Frontal cortex (tissue), 3 donors: ENCODE measurements at regions not wholly inside any gene's neighbourhood (a gene's known extent, or its start where the extent isn't known, plus 50 kb on each side); places are given as distances from the start of the nearest gene placed in this dataset.

Source experiments
- DNase-seq, 2 donors: peaks; one replicate each; pipeline ENCODE4 v3.0.0; 2012; ENCODE audit warnings: low spot score in 2 of 2
- FAIRE-seq: peaks from 2 replicates; lab custom pipeline; 2012; peaks lifted over from hg19 to GRCh38; lab: Jason Lieb, UNC
- donor health status: control.
- donor health status: control.
- donor health status: control.

DNA sequence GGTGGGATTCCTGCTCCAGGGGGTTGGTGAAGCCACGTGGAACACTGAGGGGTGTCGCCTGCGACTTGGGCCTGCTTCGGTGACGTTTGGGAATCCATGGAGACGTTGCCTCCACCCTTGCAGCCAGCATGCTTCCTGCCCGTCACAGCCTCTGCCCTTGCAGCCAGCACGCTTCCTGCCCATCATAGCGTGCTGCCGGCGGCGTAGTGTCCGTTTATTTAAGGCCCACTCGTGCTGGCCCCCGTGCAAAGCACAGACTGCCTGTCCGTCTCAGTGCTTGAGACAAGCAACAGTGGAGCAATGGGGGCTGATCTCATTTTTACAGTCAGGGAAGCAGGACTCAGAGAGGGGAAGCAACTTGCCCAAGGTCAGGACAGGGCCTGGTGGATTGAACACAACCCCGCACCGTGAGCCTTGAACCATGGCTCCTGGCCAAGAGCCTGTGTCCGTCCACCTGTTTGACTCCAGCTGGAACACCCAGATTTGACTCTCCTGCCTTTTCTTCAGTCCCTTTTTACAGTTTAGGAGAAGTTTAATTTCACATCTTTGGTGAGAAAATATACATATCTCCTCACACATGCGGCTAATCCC lies 149.6 kb downstream of the TEX29 start:
- DNase-seq (no peak), FAIRE-seq (no peak)

DNA sequence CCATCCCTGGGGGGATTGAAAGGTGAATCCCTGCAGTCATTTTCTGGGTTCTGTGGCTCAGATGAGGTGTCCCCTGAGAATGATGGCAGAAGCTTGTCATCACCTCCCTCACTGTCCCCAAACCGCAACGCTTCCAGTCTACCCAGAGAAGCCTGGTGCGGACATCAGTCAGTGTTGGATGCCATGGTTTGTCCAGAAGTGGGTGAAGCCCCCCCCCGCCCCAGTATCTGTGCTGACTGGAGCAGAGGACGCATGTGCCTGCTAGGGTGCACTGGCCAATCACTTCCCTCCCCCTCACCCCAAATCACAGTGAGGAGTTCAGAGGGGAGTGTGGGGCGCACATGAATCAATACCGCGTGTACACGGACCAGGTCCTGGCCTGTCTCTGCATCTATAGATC lies 150.5 kb downstream of the TEX29 start:
- FAIRE-seq, result no peak
- DNase-seq, result no peak

DNA sequence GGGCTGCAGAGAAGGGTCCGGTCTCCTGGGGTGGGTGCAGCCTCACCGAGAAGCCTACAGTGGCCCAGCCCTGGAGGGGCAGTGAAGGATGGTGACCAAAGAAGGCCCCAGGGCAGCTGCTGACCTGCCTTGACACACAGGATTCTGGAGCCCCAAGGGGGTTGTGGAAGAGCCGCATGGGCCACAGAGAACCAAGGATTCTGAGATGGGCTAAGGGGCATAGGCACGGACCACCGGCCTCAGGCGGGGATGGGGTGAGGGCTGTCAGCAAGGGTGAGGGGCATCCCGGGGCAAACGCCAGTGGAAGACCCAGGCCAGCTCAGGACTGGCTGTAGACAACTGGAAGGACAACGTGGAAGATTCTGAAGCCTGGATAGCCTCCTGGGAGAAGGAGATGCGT lies 151.6 kb downstream of the TEX29 start:
- DNase-seq, result no peak
- no peak for FAIRE-seq

DNA sequence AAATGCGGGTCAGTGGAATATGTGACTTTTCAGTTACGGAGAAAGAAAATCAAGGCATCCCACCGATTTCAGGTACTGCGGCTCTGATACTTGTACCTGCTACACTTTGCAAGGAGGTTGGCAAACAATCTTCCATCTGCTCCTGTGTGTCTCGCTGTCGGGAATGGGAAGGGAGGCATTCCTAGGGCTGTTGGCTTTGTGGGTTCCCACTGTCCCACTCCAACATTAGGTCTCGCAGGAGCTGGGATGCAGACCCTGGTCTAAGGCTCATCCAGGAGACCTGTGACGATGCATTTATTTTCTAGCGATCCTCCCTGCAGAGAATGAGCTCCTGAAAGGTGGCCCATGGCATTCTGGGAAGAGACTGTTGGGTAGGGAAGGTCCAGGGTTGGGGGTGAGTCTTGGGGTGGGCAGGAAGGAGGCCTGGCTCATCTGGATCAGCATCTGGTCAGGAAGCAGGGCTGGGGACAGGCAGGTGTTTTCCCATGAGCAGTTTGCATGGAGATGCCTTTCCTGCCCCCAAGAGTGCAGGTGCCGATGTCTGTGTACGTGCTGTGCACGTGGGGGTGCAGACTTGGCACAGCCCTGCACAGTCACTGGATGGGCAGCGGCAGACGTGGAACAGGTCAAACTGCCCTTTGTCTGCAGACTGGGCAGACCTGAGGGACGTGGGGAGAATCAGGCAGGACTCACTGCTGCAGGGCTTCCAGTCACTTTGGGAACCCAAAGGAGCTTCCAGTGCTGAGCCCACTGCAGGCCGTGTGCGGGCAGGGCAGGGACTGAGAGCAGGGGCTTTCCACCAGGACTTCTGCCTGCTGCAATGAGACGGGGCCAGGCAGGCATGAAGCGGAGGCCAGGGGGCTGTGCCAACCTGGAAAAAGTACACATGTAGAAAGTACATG lies 152.4 kb downstream of the TEX29 start:
- DNase-seq (no peak), FAIRE-seq (no peak)

DNA sequence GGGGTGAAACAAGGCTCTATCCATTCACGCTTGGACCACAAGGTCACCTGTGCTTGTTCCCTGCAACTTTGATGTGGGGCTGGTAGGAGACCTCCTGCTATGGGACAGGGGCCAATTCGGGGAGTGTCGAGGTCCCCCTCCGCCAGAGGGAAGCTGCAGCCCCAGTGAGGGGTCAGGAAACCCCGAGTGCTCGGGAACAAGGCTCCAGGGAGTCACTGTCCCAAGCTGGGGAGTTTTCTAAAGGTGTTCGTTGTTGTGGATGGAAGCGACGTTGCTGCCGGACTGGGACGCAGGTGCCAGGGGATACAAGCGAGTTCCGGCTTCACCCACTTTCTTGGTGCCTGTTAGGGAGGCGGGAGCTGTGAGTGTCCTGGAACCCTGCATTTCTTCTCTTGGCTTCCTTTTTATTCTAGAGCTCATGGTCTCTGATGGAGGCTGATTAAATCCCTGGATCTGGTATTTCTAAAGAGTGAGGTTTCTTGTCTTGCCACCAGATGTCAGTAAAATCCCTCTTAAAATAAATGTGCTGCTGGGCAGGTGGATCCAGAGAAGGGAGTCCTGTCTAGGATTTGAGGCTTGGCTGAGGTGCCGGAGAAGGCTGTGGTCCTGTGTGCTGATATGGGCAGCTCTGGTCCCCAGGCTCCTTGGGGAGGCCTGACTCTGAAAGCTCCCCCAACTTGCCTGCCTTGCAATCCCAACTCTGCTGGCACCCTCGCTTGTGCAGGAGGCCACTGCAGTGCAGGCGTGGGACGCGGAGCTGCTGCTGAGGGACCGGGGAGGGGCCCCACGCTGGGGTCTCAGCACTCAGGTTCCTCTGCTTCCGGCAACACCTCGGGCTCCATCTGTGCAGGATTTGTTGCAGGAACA lies 153.9 kb downstream of the TEX29 start:
- peak; percentile 54 to 81 for DNase-seq

DNA sequence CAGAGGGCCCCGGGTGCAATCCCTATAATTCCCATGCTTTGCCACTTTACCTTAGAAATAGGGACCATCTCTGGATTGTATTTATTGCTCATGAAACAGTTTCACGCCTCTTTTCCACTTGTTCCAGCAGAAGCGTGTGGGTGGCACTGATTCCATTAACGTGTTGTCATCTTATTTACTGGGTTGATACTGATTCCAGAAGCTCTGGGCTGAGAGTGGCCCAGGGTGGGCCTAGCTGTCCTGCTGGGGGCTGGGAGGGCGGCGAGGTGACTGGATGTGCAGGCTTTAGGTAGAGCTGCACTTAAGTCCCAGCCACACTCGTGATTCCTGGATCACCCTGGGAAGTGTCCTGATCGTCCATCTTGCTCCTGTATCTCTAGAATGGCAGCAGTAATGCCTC lies 155.0 kb downstream of the TEX29 start:
- FAIRE-seq (no peak), DNase-seq (no peak)

More for the DNA sequence above, 153.9 kb downstream of the TEX29 start:
- no peak for FAIRE-seq

DNA sequence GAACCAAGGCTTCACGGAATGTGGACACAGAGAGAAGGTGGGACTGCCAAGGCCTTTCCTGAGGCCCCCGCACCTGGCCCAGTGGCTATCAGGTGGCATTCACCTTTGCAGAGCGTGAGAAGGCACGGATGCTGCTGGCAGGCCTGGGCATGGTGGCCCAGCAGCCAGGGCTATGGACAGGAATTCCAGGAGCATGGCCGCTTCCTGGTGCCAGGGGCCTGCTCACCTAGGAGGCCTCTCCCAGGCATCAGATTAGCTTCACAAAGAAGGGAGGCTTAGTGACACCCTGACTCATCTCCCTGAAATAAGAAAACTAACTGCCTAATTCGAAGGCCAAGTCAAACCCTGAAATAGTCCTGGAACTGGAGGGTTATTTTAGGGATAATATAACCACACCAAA lies 155.8 kb downstream of the TEX29 start:
- DNase-seq (no peak), FAIRE-seq (no peak)

DNA sequence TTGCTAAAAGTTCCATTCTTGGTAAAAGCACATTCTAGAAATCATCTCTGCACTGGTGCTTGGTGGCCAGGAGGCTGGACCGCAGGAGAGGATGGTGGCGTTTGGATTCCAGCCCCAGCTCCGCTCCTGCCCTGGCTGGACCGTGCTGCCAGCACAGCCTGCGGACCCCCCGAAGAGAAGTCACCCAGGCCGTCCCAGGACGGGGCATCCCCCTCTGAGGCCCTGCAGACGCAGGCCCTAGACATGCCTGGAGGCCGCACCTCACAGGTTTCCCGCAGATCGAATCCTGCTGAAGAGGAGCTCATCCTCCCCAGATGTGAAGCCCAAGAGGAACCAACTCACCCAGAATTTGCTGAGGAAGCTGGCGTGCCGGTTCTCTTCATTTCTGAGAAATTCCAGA lies 159.0 kb downstream of the TEX29 start:
- DNase-seq (no peak), FAIRE-seq (no peak)

DNA sequence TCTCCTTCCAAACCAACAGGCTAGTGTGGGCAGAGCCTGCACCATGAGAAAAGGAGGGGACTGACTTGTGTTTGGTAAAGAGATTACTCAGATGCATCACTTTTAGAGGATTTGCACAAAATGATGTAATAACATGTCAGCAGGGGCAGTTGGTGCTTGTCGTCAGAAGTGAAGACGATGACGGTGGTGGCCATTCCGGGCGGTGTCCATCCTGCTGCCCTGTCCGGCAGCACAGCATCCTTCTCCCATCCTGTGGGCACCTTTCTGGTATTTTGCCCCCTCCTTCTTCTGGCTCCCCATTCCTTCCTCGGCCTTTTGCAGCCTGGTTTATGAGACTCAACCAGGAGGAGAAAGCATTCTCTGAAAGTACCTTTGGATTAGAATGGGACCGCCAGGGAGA lies 160.1 kb downstream of the TEX29 start:
- FAIRE-seq, result no peak

DNA sequence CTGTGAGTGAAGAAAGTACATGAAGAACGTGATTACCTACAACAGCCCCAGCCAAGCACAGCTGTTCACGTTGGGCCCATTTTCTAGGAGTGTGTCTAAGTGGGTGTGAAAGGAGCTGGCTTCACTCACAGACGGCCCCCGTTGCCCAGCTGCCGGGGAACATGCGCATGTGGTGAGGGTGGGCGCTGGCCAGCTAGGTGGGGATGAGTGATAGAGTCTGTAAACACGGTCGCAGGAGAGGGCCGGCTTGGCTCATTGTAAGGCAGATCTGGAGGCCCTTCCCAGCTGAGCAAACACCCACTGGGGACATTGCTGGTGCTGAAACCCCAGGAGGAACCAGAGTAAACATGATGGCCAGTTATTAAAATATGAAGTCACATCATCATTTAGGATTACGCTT lies 160.5 kb downstream of the TEX29 start:
- no peak for DNase-seq
- FAIRE-seq, result no peak

More for the DNA sequence above, 160.1 kb downstream of the TEX29 start:
- no peak for DNase-seq

DNA sequence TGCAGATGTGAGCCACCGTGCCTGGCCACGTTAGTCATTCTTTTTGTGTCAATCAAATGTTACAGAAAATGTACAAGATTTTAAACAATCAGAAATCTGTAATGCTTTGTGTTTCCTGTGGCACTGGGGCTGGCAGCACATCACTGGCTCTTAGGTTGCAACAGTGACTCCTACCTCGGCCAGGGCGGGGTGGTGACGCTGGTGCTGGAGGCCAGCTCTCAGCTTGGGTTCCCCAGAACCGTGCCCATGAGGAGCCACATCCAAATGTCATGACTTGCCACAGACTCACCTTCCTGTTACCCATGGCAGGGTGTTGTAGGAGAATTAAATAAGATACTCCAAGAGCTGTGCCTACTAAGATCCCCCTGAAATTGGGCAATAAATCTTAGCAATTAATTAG lies 161.7 kb downstream of the TEX29 start:
- FAIRE-seq (no peak), DNase-seq (no peak)

DNA sequence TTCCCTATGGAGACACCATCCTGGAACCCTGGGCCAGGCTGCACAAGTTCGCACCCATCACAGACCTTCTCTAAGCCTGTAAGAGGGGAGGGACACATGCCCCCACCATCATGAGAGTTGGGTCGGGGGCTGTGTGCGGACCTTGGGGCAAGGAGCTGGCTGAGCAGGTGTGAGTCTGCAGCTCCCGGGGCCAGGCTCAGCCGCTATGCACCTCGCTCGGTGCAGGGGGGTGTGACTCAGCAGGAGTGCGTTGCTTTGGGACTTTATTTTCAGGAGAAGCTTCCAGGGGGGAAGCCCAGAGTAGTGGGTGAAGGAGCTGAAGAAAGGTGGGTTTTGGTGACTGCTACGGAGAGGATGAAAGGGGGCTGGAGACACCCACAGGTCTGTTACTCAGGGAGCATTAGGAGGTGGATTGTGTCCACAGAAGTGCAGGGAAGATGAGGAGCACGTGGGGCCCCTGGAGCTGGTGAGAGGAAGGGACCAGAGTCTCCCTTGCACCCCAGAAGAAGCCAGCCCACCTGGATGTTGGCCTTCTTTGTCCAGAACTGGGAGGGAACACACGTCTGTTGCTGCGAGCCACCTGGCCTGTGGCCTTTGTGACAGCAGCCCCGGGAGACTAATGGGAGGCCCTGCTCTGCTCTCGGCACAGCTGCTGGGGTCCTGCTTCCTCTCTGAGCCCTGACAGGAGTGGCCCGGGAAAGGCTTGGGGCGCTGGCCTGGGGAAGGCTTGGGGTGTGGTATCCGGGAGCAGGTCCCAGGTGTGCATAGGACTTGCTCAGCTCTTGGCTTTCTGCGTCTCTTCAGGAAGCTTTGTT lies 162.6 kb downstream of the TEX29 start:
- no peak for FAIRE-seq
- DNase-seq, result no peak

DNA sequence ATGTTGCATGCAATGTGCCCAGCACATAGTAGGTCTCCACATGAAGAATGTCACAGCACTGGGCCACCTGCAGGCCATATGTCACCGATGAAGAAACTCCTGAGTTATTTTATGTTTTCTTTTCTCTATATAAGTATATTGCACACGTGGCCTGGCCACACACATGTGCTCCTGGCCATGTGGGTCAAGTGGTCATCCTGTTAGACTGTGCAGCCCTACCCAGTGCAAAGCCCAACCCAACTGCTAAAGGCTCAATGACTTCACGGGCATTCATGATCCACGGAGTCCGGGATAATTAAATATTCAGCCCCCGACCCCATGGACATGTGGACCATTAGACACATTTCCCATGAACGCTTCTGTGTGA lies 163.2 kb downstream of the TEX29 start:
- no peak for FAIRE-seq
- no peak for DNase-seq

DNA sequence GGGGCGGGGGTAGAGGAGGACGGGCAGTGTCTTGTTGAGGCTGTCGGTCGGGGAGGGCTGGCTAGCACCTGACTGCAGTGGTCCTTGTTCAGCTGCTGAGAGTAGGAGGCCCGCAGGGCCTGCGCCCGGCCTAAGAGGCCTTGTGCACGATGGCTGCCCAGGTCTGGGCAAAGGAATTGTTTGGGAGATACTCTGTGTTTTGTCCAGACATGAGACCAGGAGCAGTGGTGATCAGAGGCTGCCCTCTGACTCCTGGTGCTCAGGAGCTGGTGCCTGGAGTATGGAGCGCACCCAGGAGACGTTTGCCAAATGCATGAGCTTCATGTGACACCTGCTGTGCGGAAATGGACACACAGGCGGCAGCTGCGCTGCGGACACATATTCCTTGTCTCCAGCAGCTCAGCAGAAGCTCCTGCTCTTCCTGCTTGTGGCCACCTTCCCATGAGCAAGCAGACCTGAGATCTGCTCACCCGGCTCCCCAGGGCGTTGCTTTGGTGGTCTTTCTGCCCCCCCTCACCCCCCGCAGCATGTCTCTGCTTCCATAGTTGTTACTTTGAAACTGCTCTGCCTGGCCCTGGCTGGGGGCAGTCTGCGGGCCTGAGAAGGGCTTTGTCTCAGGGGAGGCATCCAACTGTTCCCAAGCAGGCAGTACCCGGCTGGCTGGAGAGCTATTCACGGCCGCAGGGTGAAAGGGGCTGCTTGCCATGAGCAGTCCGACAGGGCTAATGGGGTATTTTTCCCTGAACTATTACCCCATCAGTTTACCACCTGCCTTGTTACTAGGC lies 163.9 kb downstream of the TEX29 start:
- DNase-seq, result no peak
- no peak for FAIRE-seq

DNA sequence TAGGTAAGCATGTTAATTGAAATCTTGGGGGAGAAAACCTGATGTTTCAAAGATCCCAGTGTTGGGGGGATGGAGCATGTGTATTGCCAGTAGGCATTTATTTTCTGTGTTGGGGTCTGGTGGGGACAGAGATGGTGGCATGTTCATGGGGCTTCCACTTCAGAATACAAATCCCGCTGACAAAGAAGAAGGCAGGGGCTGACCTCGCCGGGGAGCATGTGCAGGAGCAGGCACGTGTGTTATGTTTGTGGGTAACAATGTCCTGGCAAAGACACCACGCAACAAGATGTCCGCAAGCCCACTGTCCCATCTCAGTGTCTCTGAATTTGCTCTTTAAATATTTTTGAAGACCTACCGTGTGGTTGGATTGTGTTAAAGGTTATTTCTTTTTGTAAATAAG lies 164.5 kb downstream of the TEX29 start:
- DNase-seq, result no peak
- FAIRE-seq, result no peak

DNA sequence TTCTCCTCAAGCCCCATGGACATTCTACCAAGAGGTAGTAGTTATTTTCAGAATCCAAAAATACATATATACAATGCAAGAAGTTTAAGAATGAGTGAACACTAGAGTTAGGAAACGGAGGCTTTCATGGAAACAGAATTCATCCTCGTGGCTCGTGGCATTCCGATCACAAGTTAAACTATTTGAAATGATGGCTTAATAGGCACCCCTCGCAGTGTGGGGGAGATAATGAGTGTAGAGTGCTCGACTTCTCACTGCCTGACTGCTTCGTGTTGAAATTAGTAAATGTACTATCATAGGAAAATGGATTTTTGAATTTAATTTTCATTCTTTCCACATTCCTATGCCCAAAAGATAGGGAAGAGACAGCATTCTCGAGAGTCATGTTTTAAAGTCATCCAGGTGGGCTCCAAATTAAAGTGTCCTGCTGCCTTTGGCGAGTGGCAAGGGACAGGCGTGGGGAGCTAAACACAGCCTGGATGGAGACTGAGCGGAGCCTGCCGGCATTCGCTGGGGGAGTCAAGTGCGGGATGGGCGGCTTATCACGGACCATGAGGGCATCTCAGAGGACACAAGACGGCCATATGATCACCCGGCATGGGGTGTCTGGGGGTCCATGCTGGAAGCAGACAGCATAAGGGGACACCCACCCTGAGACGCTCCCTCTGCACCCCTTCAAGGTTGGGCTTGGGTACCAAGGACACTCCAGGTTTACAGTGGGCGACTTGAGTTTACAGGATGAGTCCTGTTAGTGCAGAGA lies 165.2 kb downstream of the TEX29 start:
- DNase-seq (no peak), FAIRE-seq (no peak)

DNA sequence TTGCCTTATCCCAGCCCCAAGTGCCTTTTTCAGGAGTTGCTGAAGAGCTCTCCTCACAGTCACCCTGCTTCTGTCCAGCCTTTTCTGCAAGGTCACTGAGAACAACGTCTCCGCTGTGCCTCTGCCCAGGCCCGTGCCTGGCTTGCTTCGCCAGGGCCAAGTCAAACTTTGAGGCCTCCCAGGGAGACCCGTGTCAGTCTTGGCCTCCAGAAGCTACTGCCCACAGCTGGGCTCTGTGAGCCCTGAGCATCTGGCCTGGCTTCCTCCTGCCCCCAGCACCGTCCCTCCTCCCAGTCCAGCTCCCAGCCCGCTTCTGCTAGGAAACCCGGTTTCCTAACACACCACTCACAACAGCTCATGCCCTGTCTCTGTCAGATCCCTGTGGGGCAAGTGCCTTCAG lies 165.9 kb downstream of the TEX29 start:
- no peak for FAIRE-seq
- DNase-seq, result no peak

DNA sequence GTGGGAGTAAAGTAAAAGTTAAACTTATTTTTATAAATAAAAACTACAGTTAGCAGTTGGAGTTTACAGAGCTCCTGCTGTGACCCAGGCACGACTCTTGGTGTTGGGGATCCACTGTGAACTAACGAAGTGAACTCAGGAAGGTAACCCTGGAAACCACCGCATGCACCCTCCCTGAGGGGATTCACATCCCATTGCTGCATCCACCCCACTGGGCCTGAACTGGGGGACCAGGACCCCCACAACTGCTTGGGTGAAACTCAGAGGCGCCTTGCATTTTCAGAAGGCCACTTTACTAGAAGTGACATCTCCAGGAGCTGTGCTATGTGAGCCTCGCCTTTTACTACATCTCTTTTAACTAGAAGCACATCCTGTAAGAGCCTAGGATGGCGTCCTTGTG lies 166.4 kb downstream of the TEX29 start:
- FAIRE-seq (no peak), DNase-seq (no peak)
